ENCODE measurements at regions not wholly inside any gene's neighbourhood (a gene's known extent, or its start where the extent isn't known, plus 50 kb on each side); places are given as distances from the start of the nearest gene placed in this dataset.

- no peak overlapping the region for H3K4me3 Mint-ChIP-seq
- no peaks in the 10 kb centered on the region for H3K4me1 Mint-ChIP-seq (ENCODE audit: low read depth)
- no peaks in the 10 kb centered on the region for H3K9me3 Mint-ChIP-seq (ENCODE audit: insufficient read depth)
- CTCF ChIA-PET, result no interaction called here
- peaks cover 6% of the 10 kb centered on the region for H3K27me3 Mint-ChIP-seq (ENCODE audit: low read depth)
- POLR2A ChIA-PET, result no interaction called here
- no peak overlapping the region for H3K27ac Mint-ChIP-seq
- no peaks in the 10 kb centered on the region for H3K36me3 Mint-ChIP-seq (ENCODE audit: low read depth)
- ATAC-seq (no peak), DNase-seq (no peak)
These were observed 169.9 kb downstream of the CTTN start for GRCh38 chr11:70568035-70568813.

- Mint-ChIP-seq H3K27me3 (ENCODE audit: low read depth) (peaks cover 6% of the 10 kb centered on the region), H3K27ac (no peak overlapping the region), H3K36me3 (ENCODE audit: low read depth) (no peaks in the 10 kb centered on the region), H3K4me3 (no peak overlapping the region), H3K4me1 (ENCODE audit: low read depth) (no peaks in the 10 kb centered on the region), H3K9me3 (ENCODE audit: insufficient read depth) (no peaks in the 10 kb centered on the region)
- CTCF ChIA-PET, result no interaction called here
- POLR2A ChIA-PET, result no interaction called here
- no peak for DNase-seq
- no peak for ATAC-seq
These were observed 170.7 kb downstream of the CTTN start for GRCh38 chr11:70568814-70569617.

GRCh38 chr11:70569618-70569890 lies 171.2 kb downstream of the CTTN start:
- H3K4me1 Mint-ChIP-seq (ENCODE audit: low read depth), result no peaks in the 10 kb centered on the region
- no peak overlapping the region for H3K27ac Mint-ChIP-seq
- POLR2A ChIA-PET, result no interaction called here
- CTCF ChIA-PET, result no interaction called here
- no peak overlapping the region for H3K4me3 Mint-ChIP-seq
- DNase-seq (no peak), ATAC-seq (no peak)
- no peaks in the 10 kb centered on the region for H3K36me3 Mint-ChIP-seq (ENCODE audit: low read depth)
- peaks cover 6% of the 10 kb centered on the region for H3K27me3 Mint-ChIP-seq (ENCODE audit: low read depth)
- no peaks in the 10 kb centered on the region for H3K9me3 Mint-ChIP-seq (ENCODE audit: insufficient read depth)

GRCh38 chr11:70569996-70570692 lies 171.8 kb downstream of the CTTN start:
- Mint-ChIP-seq H3K27ac (no peak overlapping the region), H3K9me3 (ENCODE audit: insufficient read depth) (no peaks in the 10 kb centered on the region), H3K27me3 (ENCODE audit: low read depth) (peaks cover 6% of the 10 kb centered on the region), H3K36me3 (ENCODE audit: low read depth) (no peaks in the 10 kb centered on the region), H3K4me1 (ENCODE audit: low read depth) (no peaks in the 10 kb centered on the region), H3K4me3 (no peak overlapping the region)
- DNase-seq, result no peak
- ATAC-seq, result no peak
- ChIA-PET POLR2A (no interaction called here), CTCF (no interaction called here)

- H3K27me3 Mint-ChIP-seq (ENCODE audit: low read depth), result peaks cover 6% of the 10 kb centered on the region
- H3K4me3 Mint-ChIP-seq, result no peak overlapping the region
- no peak for ATAC-seq
- CTCF ChIA-PET, result no interaction called here
- no peaks in the 10 kb centered on the region for H3K36me3 Mint-ChIP-seq (ENCODE audit: low read depth)
- H3K4me1 Mint-ChIP-seq (ENCODE audit: low read depth), result no peaks in the 10 kb centered on the region
- no peaks in the 10 kb centered on the region for H3K9me3 Mint-ChIP-seq (ENCODE audit: insufficient read depth)
- DNase-seq, result no peak
- POLR2A ChIA-PET, result no interaction called here
- H3K27ac Mint-ChIP-seq, result no peak overlapping the region
These were observed 172.5 kb downstream of the CTTN start for GRCh38 chr11:70570693-70571395.

DNA sequence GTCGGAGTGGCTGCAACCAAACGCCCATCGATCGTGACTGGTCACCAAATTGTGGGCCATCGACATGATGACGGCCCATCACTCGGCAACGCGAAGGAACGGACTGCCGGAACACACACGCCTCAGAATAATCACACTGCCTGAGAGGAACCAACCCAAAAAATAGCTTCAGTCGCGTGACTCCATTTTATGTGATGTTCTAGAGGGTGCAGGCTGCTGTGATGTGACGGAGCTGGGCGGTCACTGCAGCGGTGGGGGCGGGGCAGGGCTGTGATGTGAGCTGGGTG lies 174.6 kb downstream of the CTTN start:
- Mint-ChIP-seq H3K9me3 (ENCODE audit: insufficient read depth) (no peaks in the 10 kb centered on the region), H3K4me3 (no peak overlapping the region), H3K27me3 (ENCODE audit: low read depth) (no peaks in the 10 kb centered on the region), H3K36me3 (ENCODE audit: low read depth) (no peaks in the 10 kb centered on the region), H3K27ac (no peak overlapping the region), H3K4me1 (ENCODE audit: low read depth) (no peaks in the 10 kb centered on the region)
- CTCF ChIA-PET, result no interaction called here
- ATAC-seq (no peak), DNase-seq (no peak)
- POLR2A ChIA-PET, result no interaction called here

- H3K36me3 Mint-ChIP-seq (ENCODE audit: low read depth), result no peaks in the 10 kb centered on the region
- ATAC-seq (no peak), DNase-seq (no peak)
- no peak overlapping the region for H3K4me3 Mint-ChIP-seq
- H3K9me3 Mint-ChIP-seq (ENCODE audit: insufficient read depth), result no peaks in the 10 kb centered on the region
- CTCF ChIA-PET, result no interaction called here
- no peaks in the 10 kb centered on the region for H3K4me1 Mint-ChIP-seq (ENCODE audit: low read depth)
- no peak overlapping the region for H3K27ac Mint-ChIP-seq
- no peaks in the 10 kb centered on the region for H3K27me3 Mint-ChIP-seq (ENCODE audit: low read depth)
- POLR2A ChIA-PET, result no interaction called here
These were observed 175.4 kb downstream of the CTTN start for GRCh38 chr11:70573701-70574151.

DNA sequence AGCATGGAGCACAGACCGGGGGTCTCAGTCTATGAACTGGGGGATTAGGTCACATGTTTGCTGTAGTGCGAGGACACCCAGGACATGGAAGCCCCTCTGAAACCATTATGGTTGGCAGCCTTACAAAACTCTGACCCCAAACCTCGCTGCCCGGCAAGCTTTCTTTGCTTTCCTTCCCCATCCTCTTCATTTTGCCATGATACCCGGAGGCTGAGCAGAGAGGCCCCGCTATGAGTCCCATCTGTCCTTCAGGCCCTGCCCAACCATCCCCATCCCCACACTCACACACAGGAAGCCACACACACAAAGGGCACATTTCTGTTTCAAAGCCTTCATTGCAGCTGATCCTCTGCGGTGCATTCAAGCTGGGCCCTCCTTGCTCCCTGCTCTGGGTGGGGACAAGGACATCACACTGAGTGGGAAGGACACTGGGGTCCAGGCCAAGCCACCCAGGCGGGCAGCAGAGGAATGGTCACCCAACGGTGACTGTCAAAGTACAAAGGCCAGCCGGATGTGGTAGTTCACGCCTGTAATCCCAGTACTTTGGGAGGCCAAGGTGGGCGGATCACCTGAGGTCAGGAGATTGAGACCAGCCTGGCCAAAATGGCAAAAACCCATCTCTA lies 176.5 kb downstream of the CTTN start:
- no peaks in the 10 kb centered on the region for H3K36me3 Mint-ChIP-seq (ENCODE audit: low read depth)
- DNase-seq (no peak), ATAC-seq (no peak)
- no peaks in the 10 kb centered on the region for H3K27me3 Mint-ChIP-seq (ENCODE audit: low read depth)
- H3K9me3 Mint-ChIP-seq (ENCODE audit: insufficient read depth), result no peaks in the 10 kb centered on the region
- no peaks in the 10 kb centered on the region for H3K4me1 Mint-ChIP-seq (ENCODE audit: low read depth)
- H3K4me3 Mint-ChIP-seq, result no peak overlapping the region
- POLR2A ChIA-PET, result no interaction called here
- H3K27ac Mint-ChIP-seq, result no peak overlapping the region
- CTCF ChIA-PET, result no interaction called here

- Mint-ChIP-seq H3K27ac (no peak overlapping the region), H3K4me3 (no peak overlapping the region), H3K36me3 (ENCODE audit: low read depth) (no peaks in the 10 kb centered on the region), H3K9me3 (ENCODE audit: insufficient read depth) (no peaks in the 10 kb centered on the region), H3K27me3 (ENCODE audit: low read depth) (no peaks in the 10 kb centered on the region), H3K4me1 (ENCODE audit: low read depth) (no peaks in the 10 kb centered on the region)
- DNase-seq, result no peak
- ChIA-PET CTCF (no interaction called here), POLR2A (no interaction called here)
- no peak for ATAC-seq
These were observed 177.2 kb downstream of the CTTN start for GRCh38 chr11:70575396-70576060.

GRCh38 chr11:70577258-70577603 lies 178.9 kb downstream of the CTTN start:
- ChIA-PET POLR2A (no interaction called here), CTCF (no interaction called here)
- Mint-ChIP-seq H3K4me1 (ENCODE audit: low read depth) (no peaks in the 10 kb centered on the region), H3K9me3 (ENCODE audit: insufficient read depth) (no peaks in the 10 kb centered on the region), H3K27me3 (ENCODE audit: low read depth) (no peaks in the 10 kb centered on the region), H3K27ac (no peak overlapping the region), H3K36me3 (ENCODE audit: low read depth) (no peaks in the 10 kb centered on the region), H3K4me3 (no peak overlapping the region)
- DNase-seq (no peak), ATAC-seq (no peak)

- Mint-ChIP-seq H3K27ac (no peak overlapping the region), H3K4me3 (no peak overlapping the region), H3K36me3 (ENCODE audit: low read depth) (no peaks in the 10 kb centered on the region), H3K4me1 (ENCODE audit: low read depth) (no peaks in the 10 kb centered on the region), H3K27me3 (ENCODE audit: low read depth) (no peaks in the 10 kb centered on the region), H3K9me3 (ENCODE audit: insufficient read depth) (no peaks in the 10 kb centered on the region)
- ATAC-seq (no peak), DNase-seq (no peak)
- ChIA-PET POLR2A (no interaction called here), CTCF (no interaction called here)
These were observed 179.6 kb downstream of the CTTN start for GRCh38 chr11:70577948-70578347.

- no peak for ATAC-seq
- Mint-ChIP-seq H3K4me1 (ENCODE audit: low read depth) (no peaks in the 10 kb centered on the region), H3K27me3 (ENCODE audit: low read depth) (no peaks in the 10 kb centered on the region), H3K36me3 (ENCODE audit: low read depth) (no peaks in the 10 kb centered on the region), H3K27ac (no peak overlapping the region), H3K4me3 (no peak overlapping the region), H3K9me3 (ENCODE audit: insufficient read depth) (no peaks in the 10 kb centered on the region)
- no peak for DNase-seq
- ChIA-PET POLR2A (no interaction called here), CTCF (no interaction called here)
These were observed 180.0 kb downstream of the CTTN start for GRCh38 chr11:70578371-70578770.

All from activated CD8-positive, alpha-beta T cell treated with anti-CD3 and anti-CD28 coated beads, Interleukin-2, amount 10 ng/mL, durations not matched to agents 7 days and 5 days (primary cell).